H1 (cell line): ENCODE measurements at regions not wholly inside any gene's neighbourhood (a gene's known extent, or its start where the extent isn't known, plus 50 kb on each side); places are given as distances from the start of the nearest gene placed in this dataset.

ENCODE experiments used
- CTCF ChIA-PET: fragments of 300-600 bp; sonication (Branson Sonifier 250); formaldehyde crosslinking; loops from one replicate; lab custom pipeline; 2021; ENCODE audit not compliant: partially characterized antibody; lab: Charles Lee
- POLR2A ChIA-PET: fragments of 300-600 bp; sonication (Branson Sonifier 250); formaldehyde crosslinking; loops from one replicate; lab custom pipeline; 2021; ENCODE audit warnings: inconsistent platforms; ENCODE audit not compliant: partially characterized antibody; lab: Charles Lee
- DNase-seq, 2 experiments: peaks; one replicate each; pipeline versions ENCODE4 v3.0.0 to v3.0.0-alpha.2; 2010 to 2022; ENCODE audit warnings: low spot score in 2 of 2, low read depth in 1 of 2, mixed read lengths in 1 of 2
- FAIRE-seq: peaks from 2 replicates; lab custom pipeline; 2011; peaks lifted over from hg19 to GRCh38; lab: Jason Lieb, UNC
- H2AFZ ChIP-seq: 2 replicates; pipeline ENCODE4 v1.8.1; 2012; ENCODE audit warnings: low read length, inconsistent platforms
- H2AK5ac ChIP-seq: 2 replicates; pipeline ENCODE4 v1.6.1; 2013; ENCODE audit warnings: low read depth, low read length
- H2BK120ac ChIP-seq: replicated peaks from 2 replicates; pipeline ENCODE3; 2013; ENCODE audit warnings: low read depth, low read length, inconsistent platforms
- H2BK12ac ChIP-seq: 2 replicates; pipeline ENCODE4 v1.6.1; 2013; ENCODE audit warnings: low read depth, low read length
- H2BK15ac ChIP-seq: 2 replicates; pipeline ENCODE4 v1.6.1; 2013; ENCODE audit warnings: low read length
- H2BK20ac ChIP-seq: 2 replicates; pipeline ENCODE4 v1.6.1; 2013; ENCODE audit warnings: low read length
- H2BK5ac ChIP-seq: 2 replicates; pipeline ENCODE4 v1.6.1; 2013; ENCODE audit warnings: low read depth, low read length
- H3K14ac ChIP-seq: 2 replicates; pipeline ENCODE4 v1.6.1; 2013; ENCODE audit warnings: inconsistent platforms; ENCODE audit not compliant: insufficient read length
- H3K18ac ChIP-seq: 2 replicates; pipeline ENCODE4 v1.6.1; 2013; ENCODE audit warnings: low read length; ENCODE audit errors: extremely low read depth
- H3K23ac ChIP-seq: 2 replicates; pipeline ENCODE4 v1.6.1; 2013; ENCODE audit warnings: inconsistent platforms; ENCODE audit not compliant: insufficient read length
- H3K23me2 ChIP-seq: 2 replicates; pipeline ENCODE4 v1.6.1; 2013; ENCODE audit warnings: low read depth, low read length
- H3K27ac ChIP-seq: 2 replicates; pipeline ENCODE4 v1.6.1; 2011; ENCODE audit warnings: low read depth, low read length, inconsistent platforms
- H3K27me3 ChIP-seq, 4 experiments: replicated peaks in 1 of 4; 1 replicate in 1 of 4; 2 replicates in 3 of 4; pipeline versions ENCODE4 v1.6.1 to v1.8.1; 2011 to 2013; ENCODE audit warnings: low read length in 3 of 4, mild to moderate bottlenecking in 3 of 4, inconsistent platforms in 2 of 4, mixed read lengths in 2 of 4, moderate library complexity in 1 of 4; ENCODE audit not compliant: control insufficient read depth in 3 of 4, insufficient read depth in 3 of 4; ENCODE audit errors: extremely low read depth in 1 of 4
- H3K36me3 ChIP-seq, 4 experiments: 2 replicates each; pipeline versions ENCODE4 v1.6.1 to v1.8.1; 2011 to 2013; ENCODE audit warnings: mild to moderate bottlenecking in 4 of 4, low read length in 3 of 4, moderate library complexity in 2 of 4, control low read depth in 1 of 4, inconsistent platforms in 1 of 4; ENCODE audit not compliant: insufficient read depth in 4 of 4, control insufficient read depth in 2 of 4
- H3K4ac ChIP-seq: replicated peaks from 2 replicates; pipeline ENCODE3; 2013; ENCODE audit warnings: low read length, low read depth, mixed read lengths, inconsistent platforms; ENCODE audit not compliant: insufficient read length
- H3K4me1 ChIP-seq, 4 experiments: replicated peaks in 1 of 4; 1 replicate in 1 of 4; 2 replicates in 3 of 4; pipeline versions ENCODE4 v1.6.1 to v1.8.1; 2011 to 2013; ENCODE audit warnings: low read length in 3 of 4, inconsistent platforms in 2 of 4, mixed read lengths in 1 of 4; ENCODE audit not compliant: insufficient read depth in 4 of 4, control insufficient read depth in 3 of 4
- H3K4me2 ChIP-seq, 2 experiments: 2 replicates each; pipeline versions ENCODE4 v1.6.1 to v1.8.1; 2011 to 2013; ENCODE audit warnings: low read depth in 2 of 2, low read length in 2 of 2, control low read depth in 1 of 2, inconsistent platforms in 1 of 2, mild to moderate bottlenecking in 1 of 2; ENCODE audit not compliant: insufficient read depth in 1 of 2
- H3K4me3 ChIP-seq, 4 experiments: fragments of 200-600, 300-600 bp in 1 of 4; sonication (generic), shearing (Covaris generic), sonication (Bioruptor Twin) in 1 of 4; 2 replicates each; pipeline versions ENCODE4 v1.5.1 to v1.8.1; 2011 to 2016; ENCODE audit warnings: low read length in 4 of 4, low read depth in 3 of 4, control low read depth in 2 of 4, inconsistent platforms in 2 of 4, mild to moderate bottlenecking in 2 of 4, mixed read lengths in 1 of 4, moderate library complexity in 1 of 4; ENCODE audit not compliant: insufficient read depth in 2 of 4; ENCODE audit errors: extremely low read depth in 1 of 4
- H3K56ac ChIP-seq: replicated peaks from 2 replicates; pipeline ENCODE3; 2013; ENCODE audit warnings: low read depth, mild to moderate bottlenecking, mixed read lengths, low read length, inconsistent platforms; ENCODE audit not compliant: insufficient read length
- H3K79me1 ChIP-seq: 2 replicates; pipeline ENCODE4 v1.6.1; 2013; ENCODE audit warnings: low read depth, low read length, control low read depth
- H3K79me2 ChIP-seq, 2 experiments: 2 replicates each; pipeline versions ENCODE4 v1.6.1 to v1.8.1; 2012 to 2013; ENCODE audit warnings: low read length in 2 of 2, mild to moderate bottlenecking in 2 of 2, inconsistent platforms in 1 of 2; ENCODE audit not compliant: insufficient read depth in 2 of 2, control insufficient read depth in 1 of 2
- H3K9ac ChIP-seq, 4 experiments: replicated peaks in 1 of 4; 1 replicate in 1 of 4; 2 replicates in 3 of 4; pipeline versions ENCODE4 v1.6.1 to v1.8.1; 2011 to 2013; ENCODE audit warnings: low read depth in 3 of 4, low read length in 3 of 4, control low read depth in 2 of 4, mild to moderate bottlenecking in 2 of 4, moderate library complexity in 2 of 4, inconsistent platforms in 1 of 4; ENCODE audit errors: extremely low read depth in 1 of 4
- H3K9me3 ChIP-seq, 2 experiments: 2 replicates each; pipeline versions ENCODE4 v1.6.1 to v1.8.1; 2012 to 2013; ENCODE audit warnings: mild to moderate bottlenecking in 2 of 2, moderate library complexity in 2 of 2, control low read depth in 1 of 2, inconsistent platforms in 1 of 2, low read depth in 1 of 2, low read length in 1 of 2, mixed read lengths in 1 of 2; ENCODE audit not compliant: insufficient read depth in 2 of 2
- H4K20me1 ChIP-seq, 2 experiments: replicated peaks in 1 of 2; 2 replicates each; pipeline versions ENCODE3 to v1.8.1; 2011 to 2013; ENCODE audit warnings: inconsistent platforms in 2 of 2, low read length in 2 of 2, mild to moderate bottlenecking in 1 of 2; ENCODE audit not compliant: insufficient read depth in 2 of 2, control insufficient read depth in 1 of 2
- H4K5ac ChIP-seq: 2 replicates; pipeline ENCODE4 v1.6.1; 2013; ENCODE audit warnings: low read length, low read depth, mixed read lengths, inconsistent platforms; ENCODE audit not compliant: insufficient read length
- H4K8ac ChIP-seq: 2 replicates; pipeline ENCODE4 v1.8.0; 2013; ENCODE audit warnings: mild to moderate bottlenecking, moderate library complexity, low read length, inconsistent platforms; ENCODE audit not compliant: insufficient read depth; ENCODE audit errors: extremely low read depth
- H4K91ac ChIP-seq: replicated peaks from 2 replicates; pipeline ENCODE3; 2013; ENCODE audit warnings: low read length, mixed read lengths, inconsistent platforms; ENCODE audit not compliant: insufficient read length
- ASH2L ChIP-seq: fragments of 200-600, 300-600 bp; sonication (generic); IDR thresholded peaks from one replicate; pipeline ENCODE4 v1.7.1; 2017; ENCODE audit warnings: low read length
- CBX8 ChIP-seq: fragments of 300-800, 300-1000 bp; sonication (generic); IDR thresholded peaks from 2 replicates; pipeline ENCODE4 v1.7.1; 2016; ENCODE audit warnings: low read depth, low read length, borderline replicate concordance
- CEBPB ChIP-seq: IDR thresholded peaks from 2 replicates; pipeline ENCODE4 v1.6.1; 2012; ENCODE audit warnings: low read depth, low read length
- CHD1 ChIP-seq: IDR thresholded peaks from 2 replicates; pipeline ENCODE4 v1.6.1; 2012; ENCODE audit warnings: low read depth, low read length, improper control_type of control experiment
- EGR1 ChIP-seq: IDR thresholded peaks from 2 replicates; pipeline ENCODE4 v1.6.1; 2011; ENCODE audit warnings: low read depth, low read length, borderline replicate concordance
- EZH2 ChIP-seq: fragments of 200-600 bp; sonication (generic); IDR thresholded peaks from 2 replicates; pipeline ENCODE4 v1.7.1; 2012; ENCODE audit warnings: low read depth, mild to moderate bottlenecking, moderate library complexity, low read length, inconsistent platforms; ENCODE audit not compliant: severe bottlenecking
- KDM5A ChIP-seq: fragments of 200-600 bp; IDR thresholded peaks from 2 replicates; pipeline ENCODE4 v1.7.1; 2012; ENCODE audit warnings: mild to moderate bottlenecking, low read length, inconsistent platforms, mixed read lengths
- MAFK ChIP-seq: IDR thresholded peaks from 2 replicates; pipeline ENCODE4 v1.6.1; 2012; ENCODE audit warnings: low read depth, mild to moderate bottlenecking, improper control_type of control experiment, low read length
- NANOG ChIP-seq: IDR thresholded peaks from 2 replicates; pipeline ENCODE4 v1.6.1; 2011; ENCODE audit warnings: low read length, low read depth, mild to moderate bottlenecking, inconsistent platforms; ENCODE audit not compliant: insufficient read depth, poor library complexity, severe bottlenecking
- RAD21 ChIP-seq, 2 experiments: IDR thresholded peaks in 1 of 2; conservative IDR thresholded peaks in 1 of 2; 2 replicates each; pipeline ENCODE4 v1.6.1; 2011; ENCODE audit warnings: low read depth in 2 of 2, low read length in 2 of 2, improper control_type of control experiment in 1 of 2, inconsistent platforms in 1 of 2, mild to moderate bottlenecking in 1 of 2, moderate library complexity in 1 of 2
- TAF7 ChIP-seq: optimal IDR thresholded peaks from 2 replicates; pipeline ENCODE3; 2011; ENCODE audit warnings: low read depth, mild to moderate bottlenecking, inconsistent platforms, low read length, moderate library complexity, borderline replicate concordance
- TCF12 ChIP-seq: IDR thresholded peaks from 2 replicates; pipeline ENCODE4 v1.6.1; 2011; ENCODE audit warnings: low read depth, mild to moderate bottlenecking, low read length
- WGBS, 2 experiments: shearing (Covaris generic) in 1 of 2; methylation state at CpG; one replicate each; pipeline versions ENCODE4 v1.1.6 to v1.1.7; 2013 to 2015; ENCODE audit warnings: low lambda C conversion rate in 2 of 2, mixed read lengths in 2 of 2, inconsistent platforms in 1 of 2, low coverage in 1 of 2, missing lambda C conversion rate in 1 of 2; ENCODE audit not compliant: insufficient replicate concordance in 2 of 2, insufficient coverage in 1 of 2, insufficient read length in 1 of 2; ENCODE audit errors: extremely low coverage in 1 of 2, missing lambda C conversion rate in 1 of 2; 5-methylcytosine and 5-hydroxymethylcytosine counted together
- TF ChIP-seq, protein P1 (sequence below): IDR thresholded peaks from 2 replicates; pipeline ENCODE4 v1.6.1; 2012; ENCODE audit warnings: low read length, inconsistent platforms

DNA sequence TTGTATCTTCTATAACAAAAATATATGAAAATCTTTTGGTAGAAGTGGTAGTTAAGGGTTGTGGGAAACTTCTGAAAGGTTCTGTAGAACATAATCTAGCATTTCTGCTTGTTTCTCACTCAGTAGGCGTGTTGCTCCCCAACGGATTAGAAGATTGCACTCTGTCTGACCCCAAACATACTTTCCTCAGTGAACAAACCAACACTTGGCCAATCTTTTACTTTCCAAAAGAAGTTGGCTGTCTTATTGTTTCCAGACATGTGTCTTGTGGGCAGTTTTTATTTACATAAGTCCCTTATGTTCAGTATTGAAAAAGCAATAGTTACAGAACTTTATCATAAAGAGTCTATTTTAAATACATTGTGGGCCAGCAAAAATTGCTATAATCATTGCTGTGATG, 312.8 kb upstream of the EPHA5 start:
- H3K9ac ChIP-seq = no peak overlapping the region

More for the DNA sequence above, 312.8 kb upstream of the EPHA5 start:
- no peak overlapping the region for H4K91ac ChIP-seq
- no peak overlapping the region for H2BK20ac ChIP-seq
- H4K8ac ChIP-seq = no peak overlapping the region
- FAIRE-seq = no peak
- no peak overlapping the region for H3K23ac ChIP-seq
- H2AK5ac ChIP-seq = no peak overlapping the region
- CTCF ChIA-PET = no interaction called here
- H2BK5ac ChIP-seq = no peak overlapping the region
- no peaks in the 10 kb centered on the region for H3K9me3 ChIP-seq
- no peak overlapping the region for H2BK120ac ChIP-seq
- H3K79me2 ChIP-seq = no peaks in the 10 kb centered on the region
- H3K36me3 ChIP-seq = no peaks in the 10 kb centered on the region
- H3K18ac ChIP-seq = no peak overlapping the region
- TF ChIP-seq EZH2 (no peak), MAFK (no peak), CHD1 (no peak), CBX8 (no peak), CEBPB (no peak), KDM5A (no peak), TAF7 (no peak), TCF12 (no peak), EGR1 (no peak), NANOG (no peak), RAD21 (IDR thresholded peaks at IDR 0.05 in 1 of 2, conservative IDR thresholded peaks at IDR 0.05 in 1 of 2; ENCODE audit: low read depth in 2 of 2, low read length in 2 of 2) (no peak), ASH2L (no peak)
- TF ChIP-seq, protein P1, sequence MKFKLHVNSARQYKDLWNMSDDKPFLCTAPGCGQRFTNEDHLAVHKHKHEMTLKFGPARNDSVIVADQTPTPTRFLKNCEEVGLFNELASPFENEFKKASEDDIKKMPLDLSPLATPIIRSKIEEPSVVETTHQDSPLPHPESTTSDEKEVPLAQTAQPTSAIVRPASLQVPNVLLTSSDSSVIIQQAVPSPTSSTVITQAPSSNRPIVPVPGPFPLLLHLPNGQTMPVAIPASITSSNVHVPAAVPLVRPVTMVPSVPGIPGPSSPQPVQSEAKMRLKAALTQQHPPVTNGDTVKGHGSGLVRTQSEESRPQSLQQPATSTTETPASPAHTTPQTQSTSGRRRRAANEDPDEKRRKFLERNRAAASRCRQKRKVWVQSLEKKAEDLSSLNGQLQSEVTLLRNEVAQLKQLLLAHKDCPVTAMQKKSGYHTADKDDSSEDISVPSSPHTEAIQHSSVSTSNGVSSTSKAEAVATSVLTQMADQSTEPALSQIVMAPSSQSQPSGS = no peak
- TF ChIP-seq, all 59 proteins: peak for 0
- no peak overlapping the region for H2BK15ac ChIP-seq
- 94% methylated on average over 2 of the region's 2 CpGs; no CpG with 5 or more reads in 1 of the 2 experiments for WGBS, 2 experiments
- POLR2A ChIA-PET = no interaction called here
- H2BK12ac ChIP-seq = no peak overlapping the region
- H3K79me1 ChIP-seq = no peaks in the 10 kb centered on the region
- no peak overlapping the region for H4K5ac ChIP-seq
- no peak overlapping the region for H3K4me2 ChIP-seq
- H3K23me2 ChIP-seq = no peaks in the 10 kb centered on the region
- no peak overlapping the region for H3K27ac ChIP-seq
- no peaks in the 10 kb centered on the region for H3K4me1 ChIP-seq
- no peak overlapping the region for H3K4ac ChIP-seq
- no peak for DNase-seq
- H3K27me3 ChIP-seq = no peaks in the 10 kb centered on the region
- no peak overlapping the region for H3K4me3 ChIP-seq
- no peak overlapping the region for H3K14ac ChIP-seq
- H3K56ac ChIP-seq = no peak overlapping the region
- H4K20me1 ChIP-seq = no peaks in the 10 kb centered on the region
- H2AFZ ChIP-seq = no peak overlapping the region
